HUES6 (cell line): ENCODE measurements at regions not wholly inside any gene's neighbourhood (a gene's known extent, or its start where the extent isn't known, plus 50 kb on each side); places are given as distances from the start of the nearest gene placed in this dataset.

Source experiments
- H3K27ac ChIP-seq: 2 replicates; pipeline ENCODE4 v1.7.0; 2013; ENCODE audit warnings: low read depth, mild to moderate bottlenecking, low read length, inconsistent platforms
- H3K27me3 ChIP-seq: 2 replicates; pipeline ENCODE4 v1.6.1; 2013; ENCODE audit warnings: low read length; ENCODE audit not compliant: control insufficient read depth, insufficient read depth
- H3K36me3 ChIP-seq: 2 replicates; pipeline ENCODE4 v1.6.1; 2013; ENCODE audit warnings: low read length; ENCODE audit not compliant: control insufficient read depth, insufficient read depth
- H3K4me1 ChIP-seq: 2 replicates; pipeline ENCODE4 v1.6.1; 2013; ENCODE audit warnings: low read length; ENCODE audit not compliant: control insufficient read depth, insufficient read depth
- H3K4me3 ChIP-seq: 2 replicates; pipeline ENCODE4 v1.5.1; 2013; ENCODE audit warnings: low read depth, low read length
- H3K9ac ChIP-seq: one replicate; pipeline ENCODE4 v1.6.1; 2013; ENCODE audit warnings: mild to moderate bottlenecking, low read length
- H3K9me3 ChIP-seq: 2 replicates; pipeline ENCODE4 v1.6.1; 2013; ENCODE audit warnings: low read depth, low read length; ENCODE audit not compliant: control insufficient read depth, insufficient read depth

DNA sequence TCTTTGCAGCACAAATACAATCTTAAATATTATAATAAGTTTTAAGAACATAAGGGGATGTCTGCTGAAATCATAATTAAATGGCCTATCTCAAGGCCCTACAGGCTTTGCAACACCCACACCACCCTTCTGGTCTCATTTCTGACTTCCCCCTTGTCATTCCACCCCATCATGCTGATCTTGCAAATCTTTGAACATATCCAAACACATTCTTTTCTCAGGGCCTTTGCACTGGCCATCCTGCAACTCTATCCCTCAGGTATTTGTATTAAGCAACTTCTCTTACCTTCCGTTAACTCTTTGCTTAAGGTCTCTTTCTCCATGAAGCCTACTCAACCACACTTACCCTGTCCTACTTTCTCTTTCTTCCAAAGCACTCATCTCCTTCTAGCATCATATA is 51.8 kb upstream of the CCDC150 start:
- H3K9me3 ChIP-seq = no peaks in the 10 kb centered on the region
- H3K27me3 ChIP-seq = peaks cover 16% of the 10 kb centered on the region

DNA sequence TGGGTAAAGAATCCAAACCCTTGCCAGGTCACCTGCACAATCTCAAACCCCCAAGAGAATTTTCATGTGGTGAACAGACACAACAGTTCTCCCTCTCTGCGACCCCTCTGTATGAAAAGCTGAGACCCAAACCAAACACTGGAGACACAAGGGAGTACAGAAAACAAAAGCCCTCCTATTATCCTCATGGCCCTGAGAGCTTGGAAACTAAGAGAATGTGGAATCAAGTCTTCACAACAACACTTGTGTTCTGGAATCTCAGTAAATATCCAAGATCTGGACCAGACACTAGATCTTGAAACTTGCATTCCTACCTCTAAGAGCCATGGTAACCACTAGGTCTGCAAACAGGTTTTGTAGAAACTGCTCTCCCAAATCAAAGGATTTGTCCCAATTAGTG is 50.1 kb upstream of the CCDC150 start:
- Histone ChIP-seq H3K4me3 (no peak overlapping the region), H3K9ac (no peak overlapping the region), H3K36me3 (no peaks in the 10 kb centered on the region), H3K27ac (no peak overlapping the region), H3K4me1 (peaks cover 4% of the 10 kb centered on the region; the same call in 1 of the 2 replicates), H3K27me3 (peaks cover 27% of the 10 kb centered on the region), H3K9me3 (no peaks in the 10 kb centered on the region)

More for the DNA sequence above, 51.8 kb upstream of the CCDC150 start:
- Histone ChIP-seq H3K4me1 (peaks cover 4% of the 10 kb centered on the region; the same call in 1 of the 2 replicates), H3K36me3 (no peaks in the 10 kb centered on the region), H3K27ac (no peak overlapping the region), H3K9ac (no peak overlapping the region), H3K4me3 (no peak overlapping the region)
